Activated CD8-positive, alpha-beta memory T cell treated with anti-CD3 and anti-CD28 coated beads, Interleukin-2, amount 10 ng/mL, durations not matched to agents 7 days and 5 days (primary cell): ENCODE measurements at regions not wholly inside any gene's neighbourhood (a gene's known extent, or its start where the extent isn't known, plus 50 kb on each side); places are given as distances from the start of the nearest gene placed in this dataset.

ENCODE experiments used
- ATAC-seq: fragments of 150-1000 bp; cut with Tn5 transposase; one replicate; pipeline ENCODE4 v1.10.0; 2021; ENCODE audit warnings: moderate library complexity
- CTCF ChIA-PET: fragments of 350-600 bp; sonication (Branson Sonifier 250); formaldehyde crosslinking; loops from one replicate; lab custom pipeline; 2021; ENCODE audit warnings: antibody characterized with exemption; lab: Charles Lee
- DNase-seq: peaks from one replicate; pipeline ENCODE4 v3.0.0-alpha.2; 2020
- H3K27ac Mint-ChIP-seq: one replicate; pipeline ENCODE4 v1.8.0; 2021; ENCODE audit warnings: mild to moderate bottlenecking, mixed read lengths
- H3K27me3 Mint-ChIP-seq: one replicate; pipeline ENCODE4 v1.8.0; 2021; ENCODE audit warnings: mixed read lengths
- H3K36me3 Mint-ChIP-seq: one replicate; pipeline ENCODE4 v1.8.0; 2021; ENCODE audit warnings: mild to moderate bottlenecking, mixed read lengths
- H3K4me1 Mint-ChIP-seq: one replicate; pipeline ENCODE4 v1.8.0; 2021; ENCODE audit warnings: mixed read lengths
- H3K4me3 Mint-ChIP-seq: one replicate; pipeline ENCODE4 v1.8.0; 2021; ENCODE audit warnings: mild to moderate bottlenecking, moderate library complexity, mixed read lengths
- H3K9me3 Mint-ChIP-seq: one replicate; pipeline ENCODE4 v1.8.0; 2022; ENCODE audit warnings: low read depth, mixed read lengths

DNA sequence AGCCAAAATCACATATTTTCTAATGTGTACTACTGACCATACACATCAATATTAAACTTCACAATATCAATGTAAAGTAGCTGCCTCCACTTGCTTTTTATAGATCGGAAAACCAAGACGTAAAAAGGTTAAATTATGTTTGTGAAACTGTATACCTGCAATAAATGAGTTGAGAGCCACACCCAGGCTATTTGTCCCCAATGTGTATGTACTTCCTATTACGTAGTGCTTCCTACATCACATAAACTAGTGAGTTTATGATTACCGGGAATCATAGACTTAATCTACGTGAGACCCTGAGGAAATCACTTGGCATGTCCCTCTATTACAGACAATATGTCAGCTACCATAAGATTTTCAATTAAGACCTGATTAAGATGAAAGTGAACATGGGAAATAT lies 903.4 kb downstream of the RAB28 start:
- no peak overlapping the region for H3K4me3 Mint-ChIP-seq
- no peaks in the 10 kb centered on the region for H3K36me3 Mint-ChIP-seq
- H3K27ac Mint-ChIP-seq = no peak overlapping the region
- H3K27me3 Mint-ChIP-seq = no peaks in the 10 kb centered on the region
- no peaks in the 10 kb centered on the region for H3K9me3 Mint-ChIP-seq
- ATAC-seq (no peak), DNase-seq (no peak)
- H3K4me1 Mint-ChIP-seq = no peaks in the 10 kb centered on the region
- CTCF ChIA-PET = no interaction called here

DNA sequence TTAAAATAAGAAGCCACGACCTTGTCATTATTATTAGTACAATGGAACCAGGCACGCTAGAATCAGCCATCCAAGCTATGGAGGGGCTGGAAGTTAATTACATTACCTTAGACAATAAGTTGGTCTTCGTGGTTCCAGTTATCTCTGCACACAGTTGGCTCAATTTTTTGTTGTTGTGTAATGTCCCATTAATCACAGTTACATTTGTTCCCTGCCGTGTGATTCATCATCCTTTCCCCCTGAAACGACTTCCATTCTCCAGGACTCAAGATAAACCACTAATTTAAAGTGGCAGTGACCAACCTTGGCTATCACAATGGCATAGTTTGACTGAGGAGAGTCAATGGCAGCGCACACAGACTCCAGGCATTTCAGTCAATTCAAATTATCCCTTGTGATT lies 905.0 kb downstream of the RAB28 start:
- DNase-seq = no peak
- CTCF ChIA-PET = no interaction called here
- Mint-ChIP-seq H3K27me3 (no peaks in the 10 kb centered on the region), H3K27ac (no peak overlapping the region), H3K4me3 (no peak overlapping the region), H3K4me1 (no peaks in the 10 kb centered on the region), H3K36me3 (no peaks in the 10 kb centered on the region), H3K9me3 (no peaks in the 10 kb centered on the region)
- ATAC-seq = no peak

DNA sequence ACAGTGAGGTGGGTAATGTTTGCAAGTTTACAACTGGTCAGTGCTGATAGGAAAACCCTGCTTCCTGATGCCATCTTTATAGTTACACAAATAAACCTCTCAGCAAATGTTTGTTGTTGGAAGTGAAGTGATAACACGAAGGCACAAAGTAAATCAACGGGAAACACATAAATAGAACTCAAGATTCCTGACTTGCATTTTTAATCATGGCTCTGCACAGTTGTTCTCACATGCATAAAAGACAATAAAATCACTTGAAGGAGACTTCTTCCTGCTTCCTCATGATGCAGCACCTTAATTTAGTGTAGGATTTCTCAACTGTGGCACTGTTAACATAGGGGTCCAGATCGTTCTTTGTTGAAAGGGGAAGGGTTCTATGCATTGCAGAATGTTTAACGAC lies 907.7 kb downstream of the RAB28 start:
- ATAC-seq (no peak), DNase-seq (no peak)
- no peaks in the 10 kb centered on the region for H3K36me3 Mint-ChIP-seq
- CTCF ChIA-PET = no interaction called here
- no peak overlapping the region for H3K4me3 Mint-ChIP-seq
- H3K27me3 Mint-ChIP-seq = no peaks in the 10 kb centered on the region
- no peak overlapping the region for H3K27ac Mint-ChIP-seq
- H3K4me1 Mint-ChIP-seq = no peaks in the 10 kb centered on the region
- H3K9me3 Mint-ChIP-seq = no peaks in the 10 kb centered on the region

DNA sequence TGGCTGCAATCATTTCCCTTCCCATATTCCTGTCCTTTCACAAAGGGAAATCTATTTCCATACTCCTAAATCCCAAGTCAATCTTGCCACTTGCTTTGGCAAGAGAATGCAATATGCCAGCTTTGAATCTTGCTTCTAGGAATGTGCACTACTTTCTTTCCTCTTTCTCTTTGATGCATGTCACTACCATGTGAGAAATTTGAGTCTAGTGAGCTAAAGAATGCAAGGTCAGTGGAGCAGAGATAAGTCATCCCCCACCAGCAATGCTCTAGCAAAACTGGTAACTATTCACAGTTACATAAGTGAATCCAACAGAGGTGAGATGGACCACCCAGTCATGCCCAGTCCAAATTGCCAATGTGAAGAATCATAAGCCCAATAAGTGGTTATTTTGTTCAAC lies 910.4 kb downstream of the RAB28 start:
- H3K36me3 Mint-ChIP-seq = no peaks in the 10 kb centered on the region
- no peak overlapping the region for H3K27ac Mint-ChIP-seq
- CTCF ChIA-PET = no interaction called here
- no peak for DNase-seq
- no peaks in the 10 kb centered on the region for H3K27me3 Mint-ChIP-seq
- ATAC-seq = no peak
- no peak overlapping the region for H3K4me3 Mint-ChIP-seq
- H3K9me3 Mint-ChIP-seq = no peaks in the 10 kb centered on the region
- no peaks in the 10 kb centered on the region for H3K4me1 Mint-ChIP-seq

DNA sequence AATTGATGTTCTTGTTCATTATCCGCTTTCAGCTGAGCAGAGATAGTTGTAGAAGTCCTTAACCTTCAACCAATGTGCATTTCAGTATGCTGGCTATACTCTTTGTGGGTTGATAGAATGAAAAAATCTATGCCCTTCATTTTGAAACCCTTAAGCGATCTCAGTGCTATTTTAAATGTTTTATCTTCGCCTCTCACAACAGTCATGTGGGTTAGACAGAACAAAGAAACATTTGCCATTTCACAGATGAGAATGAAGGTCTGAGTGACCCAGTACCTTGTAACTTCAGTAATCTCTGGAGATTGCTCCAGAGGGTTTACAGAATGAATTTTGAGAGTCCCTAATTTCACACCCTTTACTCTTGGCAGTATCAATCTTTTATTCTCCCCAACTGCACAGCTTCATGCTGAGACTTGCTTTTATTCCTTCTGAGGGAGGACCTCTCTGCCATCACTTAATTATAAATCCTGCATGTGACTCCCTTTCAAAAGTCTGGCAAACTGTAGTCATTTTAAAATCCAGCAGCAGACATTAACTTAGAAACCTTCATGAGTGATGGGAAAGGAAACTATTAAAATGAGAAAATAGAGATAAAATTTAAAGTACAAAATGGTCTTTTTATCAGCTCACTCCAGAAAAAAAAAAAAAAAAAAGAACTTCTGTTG lies 921.5 kb downstream of the RAB28 start:
- Mint-ChIP-seq H3K36me3 (no peaks in the 10 kb centered on the region), H3K27ac (no peak overlapping the region), H3K9me3 (no peaks in the 10 kb centered on the region), H3K4me3 (no peak overlapping the region), H3K27me3 (no peaks in the 10 kb centered on the region), H3K4me1 (no peaks in the 10 kb centered on the region)
- DNase-seq = no peak
- ATAC-seq = no peak
- CTCF ChIA-PET = no interaction called here

DNA sequence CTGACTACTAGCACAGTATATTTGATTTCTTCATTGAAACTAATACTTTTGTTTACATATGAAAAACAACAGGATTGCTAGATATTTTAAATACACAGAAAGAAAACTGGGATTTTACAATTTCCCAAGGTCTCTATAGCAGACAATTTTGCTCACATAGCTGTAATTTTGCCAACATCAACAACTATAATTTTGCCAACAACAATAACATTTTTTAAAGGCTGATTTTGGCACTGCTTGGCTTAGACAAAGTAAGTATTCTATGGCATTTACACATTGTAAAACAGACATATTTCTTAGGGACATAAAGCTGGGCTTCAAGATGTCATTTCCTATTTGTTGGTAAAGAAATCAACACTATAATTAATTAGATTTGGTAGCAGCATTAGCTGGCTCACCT lies 922.1 kb downstream of the RAB28 start:
- H3K4me1 Mint-ChIP-seq = no peaks in the 10 kb centered on the region
- H3K4me3 Mint-ChIP-seq = no peak overlapping the region
- H3K36me3 Mint-ChIP-seq = no peaks in the 10 kb centered on the region
- H3K27ac Mint-ChIP-seq = no peak overlapping the region
- H3K9me3 Mint-ChIP-seq = no peaks in the 10 kb centered on the region
- CTCF ChIA-PET = no interaction called here
- H3K27me3 Mint-ChIP-seq = no peaks in the 10 kb centered on the region
- DNase-seq = no peak
- no peak for ATAC-seq

DNA sequence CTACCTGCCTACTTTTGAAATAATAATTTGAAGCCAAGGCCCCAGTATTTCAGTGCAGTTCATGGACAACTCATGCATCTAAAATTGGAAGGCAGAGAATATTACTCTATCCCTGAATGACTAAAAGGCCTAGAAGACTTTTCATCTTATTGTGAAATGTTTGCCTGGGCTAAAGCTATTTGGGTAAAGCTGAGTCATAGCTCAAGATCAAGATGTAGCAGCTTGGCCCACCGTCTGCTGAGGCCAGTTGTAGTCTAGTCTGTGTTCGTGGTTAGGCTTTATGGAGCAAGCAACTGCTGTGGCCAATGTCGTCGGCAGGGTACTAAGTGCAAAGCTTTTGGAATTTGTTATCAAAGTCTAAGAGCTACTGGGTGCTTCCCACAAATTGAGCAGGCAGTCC lies 929.1 kb downstream of the RAB28 start:
- DNase-seq (no peak), ATAC-seq (no peak)
- H3K27ac Mint-ChIP-seq = no peak overlapping the region
- CTCF ChIA-PET = no interaction called here
- H3K4me1 Mint-ChIP-seq = no peaks in the 10 kb centered on the region
- no peaks in the 10 kb centered on the region for H3K27me3 Mint-ChIP-seq
- H3K9me3 Mint-ChIP-seq = peaks cover 4% of the 10 kb centered on the region
- H3K4me3 Mint-ChIP-seq = no peak overlapping the region
- no peaks in the 10 kb centered on the region for H3K36me3 Mint-ChIP-seq

DNA sequence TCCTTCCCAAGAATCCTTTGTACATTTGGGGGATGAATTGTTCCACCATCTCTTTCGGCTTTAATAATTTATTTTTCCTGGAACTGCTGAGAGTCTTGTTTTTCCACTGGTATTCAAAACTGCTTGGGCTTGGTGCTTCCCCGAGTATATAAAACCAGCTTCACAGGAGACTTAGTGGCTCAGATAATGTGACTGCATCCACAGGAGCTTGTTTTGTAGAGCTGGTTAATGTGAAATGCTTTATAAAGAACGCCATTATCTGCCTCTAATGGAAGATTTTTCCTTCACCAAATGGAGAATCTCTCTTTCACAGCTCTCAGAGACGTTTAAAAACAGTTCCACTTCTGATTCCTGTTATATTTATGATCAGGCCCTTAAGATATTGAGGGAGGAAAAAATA lies 935.5 kb downstream of the RAB28 start:
- CTCF ChIA-PET = no interaction called here
- H3K27me3 Mint-ChIP-seq = no peaks in the 10 kb centered on the region

DNA sequence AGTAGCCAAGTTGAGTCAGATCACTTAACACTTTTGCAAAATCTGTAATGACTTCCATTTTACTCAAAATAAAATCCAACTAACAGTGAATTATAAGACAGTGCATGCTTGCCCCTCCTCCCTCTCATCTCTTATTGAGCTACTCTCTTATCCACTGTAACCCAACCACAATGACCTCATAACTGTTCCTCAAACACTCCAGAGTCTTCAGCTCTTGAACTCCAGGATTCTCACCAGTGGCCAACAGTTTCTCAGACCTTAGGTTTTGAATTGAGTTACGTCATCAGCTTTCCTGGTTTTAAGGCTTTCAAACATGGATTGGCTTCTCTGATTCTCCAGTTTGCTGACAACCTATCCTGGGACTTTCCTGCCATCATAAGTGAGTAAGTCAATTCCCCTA lies 938.3 kb downstream of the RAB28 start:
- CTCF ChIA-PET = no interaction called here
- peaks cover 2% of the 10 kb centered on the region for H3K9me3 Mint-ChIP-seq
- H3K27ac Mint-ChIP-seq = no peak overlapping the region
- DNase-seq = no peak
- ATAC-seq = no peak
- H3K27me3 Mint-ChIP-seq = no peaks in the 10 kb centered on the region
- H3K36me3 Mint-ChIP-seq = no peaks in the 10 kb centered on the region
- no peak overlapping the region for H3K4me3 Mint-ChIP-seq
- H3K4me1 Mint-ChIP-seq = no peaks in the 10 kb centered on the region

More for the DNA sequence above, 935.5 kb downstream of the RAB28 start:
- Mint-ChIP-seq H3K27ac (no peak overlapping the region), H3K9me3 (peaks cover 5% of the 10 kb centered on the region), H3K36me3 (no peaks in the 10 kb centered on the region), H3K4me1 (no peaks in the 10 kb centered on the region), H3K4me3 (no peak overlapping the region)
- no peak for DNase-seq
- no peak for ATAC-seq

DNA sequence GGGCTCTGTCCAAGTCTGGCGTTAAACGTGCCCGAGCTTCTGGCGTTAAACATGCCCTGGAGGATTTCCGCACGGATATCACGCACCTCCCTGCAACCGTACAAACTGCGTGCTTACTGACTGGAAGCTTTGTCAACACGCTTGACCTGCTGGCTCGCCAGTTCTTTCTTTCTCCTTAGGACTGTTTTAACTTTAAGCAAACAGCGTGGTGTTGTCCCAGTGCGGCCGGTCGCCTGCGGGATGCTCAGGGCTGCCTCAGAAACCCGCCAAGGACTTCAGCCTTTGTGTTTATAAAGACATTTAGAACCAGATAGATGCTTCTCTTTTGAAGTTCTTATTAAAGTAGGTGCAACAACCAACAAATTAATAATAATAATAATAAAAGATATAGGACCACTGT lies 946.0 kb downstream of the RAB28 start:
- H3K4me1 Mint-ChIP-seq = no peaks in the 10 kb centered on the region
- H3K36me3 Mint-ChIP-seq = no peaks in the 10 kb centered on the region
- ATAC-seq = no peak
- no peak overlapping the region for H3K4me3 Mint-ChIP-seq
- CTCF ChIA-PET = no interaction called here
- H3K27me3 Mint-ChIP-seq = no peaks in the 10 kb centered on the region
- no peak overlapping the region for H3K27ac Mint-ChIP-seq
- H3K9me3 Mint-ChIP-seq = peaks cover 10% of the 10 kb centered on the region
- no peak for DNase-seq

DNA sequence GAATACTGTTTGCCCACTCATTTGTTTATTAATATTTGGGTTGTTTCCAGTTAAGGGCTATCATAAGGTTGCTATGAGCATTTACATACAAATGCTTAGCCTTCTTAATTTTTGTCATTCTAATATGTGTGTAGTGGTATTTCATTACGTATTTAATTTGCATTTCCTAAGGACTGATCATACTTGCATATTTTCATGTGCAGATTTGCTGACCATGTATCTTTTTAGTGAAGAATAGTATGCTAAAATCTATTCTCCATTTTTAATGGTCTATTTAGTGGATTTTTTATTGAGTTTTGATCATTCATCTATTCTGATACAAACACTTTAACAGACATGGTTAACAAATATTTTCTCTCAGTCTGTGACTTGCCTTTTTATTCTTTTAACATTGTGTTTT lies 949.5 kb downstream of the RAB28 start:
- Mint-ChIP-seq H3K4me3 (no peak overlapping the region), H3K4me1 (no peaks in the 10 kb centered on the region), H3K27me3 (no peaks in the 10 kb centered on the region), H3K9me3 (peaks cover 6% of the 10 kb centered on the region), H3K36me3 (no peaks in the 10 kb centered on the region), H3K27ac (no peak overlapping the region)
- DNase-seq (no peak), ATAC-seq (no peak)
- CTCF ChIA-PET = no interaction called here

DNA sequence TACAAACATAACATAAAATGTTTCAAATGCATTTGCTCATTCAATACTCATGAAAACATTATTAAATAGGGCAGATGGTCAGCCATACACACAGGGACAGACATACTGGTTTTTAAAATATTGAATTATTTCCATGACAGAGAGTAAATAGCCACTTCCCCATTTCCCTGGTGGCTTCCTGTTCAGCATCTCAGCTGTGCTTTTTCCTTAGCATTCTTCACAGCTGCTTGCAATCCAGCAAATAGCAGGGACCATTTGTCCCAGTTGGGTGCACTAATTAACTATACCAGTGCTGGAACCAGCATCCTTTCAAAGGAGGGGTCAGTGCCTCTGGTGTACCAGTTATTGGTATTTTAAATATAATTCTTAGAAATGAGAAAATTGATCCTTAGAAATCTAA lies 964.7 kb downstream of the RAB28 start:
- H3K27me3 Mint-ChIP-seq = no peaks in the 10 kb centered on the region
- CTCF ChIA-PET = no interaction called here
- no peaks in the 10 kb centered on the region for H3K36me3 Mint-ChIP-seq
- peaks cover 8% of the 10 kb centered on the region for H3K9me3 Mint-ChIP-seq
- ATAC-seq (no peak), DNase-seq (no peak)
- H3K27ac Mint-ChIP-seq = no peak overlapping the region
- no peak overlapping the region for H3K4me3 Mint-ChIP-seq
- no peaks in the 10 kb centered on the region for H3K4me1 Mint-ChIP-seq

DNA sequence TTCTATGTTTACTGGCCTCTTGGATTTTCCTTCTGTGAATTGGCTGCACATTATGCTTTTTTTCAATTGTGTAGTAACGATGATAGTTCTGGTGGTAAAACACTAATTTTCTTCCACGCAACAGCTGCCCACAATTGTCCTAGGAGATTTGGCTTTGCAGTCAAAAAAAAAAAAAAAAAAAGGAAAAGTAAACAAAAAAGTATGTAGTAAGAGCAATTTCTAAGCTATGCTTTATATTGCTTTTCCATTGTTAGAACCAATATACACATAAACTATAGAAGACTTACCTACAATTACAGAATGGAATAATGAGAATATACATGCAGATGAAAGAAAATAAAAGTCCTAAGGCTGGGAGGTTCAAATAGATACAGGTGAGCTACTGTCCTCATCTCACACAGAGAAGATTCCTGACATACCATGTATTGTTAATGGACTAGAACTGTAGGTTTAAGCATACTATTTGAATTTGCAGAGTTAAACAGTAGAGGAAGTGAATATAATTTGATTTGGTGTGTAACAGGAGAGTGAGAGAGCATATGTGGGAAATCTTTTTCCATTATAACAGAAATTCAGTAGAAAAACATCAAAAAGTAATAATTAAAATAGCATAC lies 976.2 kb downstream of the RAB28 start:
- Mint-ChIP-seq H3K36me3 (no peaks in the 10 kb centered on the region), H3K4me1 (no peaks in the 10 kb centered on the region), H3K27ac (no peak overlapping the region), H3K27me3 (no peaks in the 10 kb centered on the region), H3K4me3 (no peak overlapping the region), H3K9me3 (peaks cover 2% of the 10 kb centered on the region)
- CTCF ChIA-PET = no interaction called here
- DNase-seq (no peak), ATAC-seq (no peak)

DNA sequence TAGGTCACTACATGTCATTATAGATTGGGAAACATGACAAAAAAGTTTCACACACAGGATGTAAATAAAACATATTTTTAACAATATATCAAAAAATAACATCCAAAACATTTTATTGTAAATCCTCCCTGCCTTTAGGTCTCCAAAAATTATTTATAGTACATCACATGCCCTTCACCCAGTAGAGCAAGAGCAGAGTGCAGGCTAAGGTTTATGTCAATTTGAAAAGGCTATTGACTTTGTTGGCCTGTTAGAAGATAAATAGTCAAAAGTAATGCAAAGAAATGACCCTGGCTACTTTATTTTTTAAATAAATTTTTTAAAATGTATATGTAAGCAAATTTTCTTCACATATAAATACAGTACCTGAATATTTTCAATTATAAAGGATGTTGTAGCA lies 983.7 kb downstream of the RAB28 start:
- Mint-ChIP-seq H3K9me3 (no peaks in the 10 kb centered on the region), H3K4me3 (no peak overlapping the region), H3K27ac (no peak overlapping the region), H3K4me1 (no peaks in the 10 kb centered on the region), H3K36me3 (no peaks in the 10 kb centered on the region), H3K27me3 (no peaks in the 10 kb centered on the region)
- no peak for DNase-seq
- ATAC-seq = no peak
- CTCF ChIA-PET = no interaction called here

DNA sequence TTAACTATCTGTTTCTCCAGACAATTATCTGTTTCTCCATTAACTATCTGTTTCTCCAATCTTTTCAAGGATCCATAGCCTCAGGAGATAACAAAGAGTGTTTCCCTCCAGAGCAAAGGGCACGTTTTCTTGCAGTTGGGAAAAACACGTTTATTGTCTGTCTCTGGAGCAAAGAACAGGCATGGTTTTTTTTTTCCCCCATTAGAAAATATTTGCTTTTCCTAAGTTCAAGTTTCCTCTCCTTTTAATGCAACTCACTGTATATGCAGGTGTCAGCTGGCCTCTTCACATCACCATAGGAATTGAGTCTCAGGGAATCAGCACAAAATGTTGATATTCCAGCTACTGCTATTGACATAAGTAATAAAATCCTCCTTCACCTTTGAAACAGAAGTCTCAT lies 984.4 kb downstream of the RAB28 start:
- Mint-ChIP-seq H3K9me3 (no peaks in the 10 kb centered on the region), H3K27me3 (no peaks in the 10 kb centered on the region), H3K27ac (no peak overlapping the region), H3K36me3 (no peaks in the 10 kb centered on the region), H3K4me3 (no peak overlapping the region), H3K4me1 (no peaks in the 10 kb centered on the region)
- ATAC-seq (no peak), DNase-seq (no peak)
- CTCF ChIA-PET = no interaction called here
